HEK293T (cell line): ENCODE measurements at regions not wholly inside any gene's neighbourhood (a gene's known extent, or its start where the extent isn't known, plus 50 kb on each side); places are given as distances from the start of the nearest gene placed in this dataset.

Experiments used
- BHLHE40 ChIP-seq: fragments of 450-650 bp; IDR thresholded peaks from 2 replicates; pipeline ENCODE4 v1.6.1; 2016; ENCODE audit warnings: mild to moderate bottlenecking, moderate library complexity, borderline replicate concordance
- ELF4 ChIP-seq: fragments of 450-650 bp; IDR thresholded peaks from 2 replicates; pipeline ENCODE4 v1.6.1; 2017; ENCODE audit warnings: antibody characterized with exemption
- FOXK2 ChIP-seq: fragments of 450-650 bp; IDR thresholded peaks from 2 replicates; pipeline ENCODE4 v1.6.1; 2016; ENCODE audit warnings: mild to moderate bottlenecking
- FOXM1 ChIP-seq: fragments of 450-650 bp; IDR thresholded peaks from 2 replicates; pipeline ENCODE4 v1.6.1; 2017; ENCODE audit warnings: mild to moderate bottlenecking, borderline replicate concordance
- HDGF ChIP-seq: fragments of 450-650 bp; IDR thresholded peaks from 2 replicates; pipeline ENCODE4 v1.6.1; 2017; ENCODE audit warnings: antibody characterized with exemption, borderline replicate concordance
- SP1 ChIP-seq: fragments of 450-650 bp; IDR thresholded peaks from 2 replicates; pipeline ENCODE4 v1.6.1; 2017
- TARDBP ChIP-seq: fragments of 450-650 bp; IDR thresholded peaks from 2 replicates; pipeline ENCODE4 v1.6.1; 2016

DNA sequence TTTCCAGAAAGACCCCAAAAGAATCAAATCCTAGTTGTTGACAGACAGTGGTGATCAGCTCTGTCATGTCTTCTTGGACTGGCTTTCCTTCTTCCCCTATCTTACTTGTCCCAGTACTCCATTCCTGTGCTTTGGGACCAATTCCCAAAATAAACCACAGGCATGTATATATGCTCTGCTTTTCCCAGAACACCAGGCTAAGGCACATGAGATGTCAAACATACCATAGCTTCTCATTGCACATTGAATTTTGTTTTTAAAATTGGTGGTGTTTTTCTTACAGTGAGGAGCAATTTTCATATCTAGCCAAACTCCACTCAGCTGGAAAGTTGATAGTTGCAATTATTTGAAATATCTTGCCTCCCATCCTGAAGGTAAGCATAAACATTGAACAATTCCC, 88.9 kb upstream of the RGPD4 start:
- TF ChIP-seq SP1 (no peak), FOXK2 (no peak), BHLHE40 (no peak), FOXM1 (no peak), HDGF (no peak), ELF4 (no peak), TARDBP (no peak)
